ENCODE measurements at regions not wholly inside any gene's neighbourhood (a gene's known extent, or its start where the extent isn't known, plus 50 kb on each side); places are given as distances from the start of the nearest gene placed in this dataset.

- no peaks in the 10 kb centered on the region for H3K27me3 ChIP-seq
- H3K9ac ChIP-seq (ENCODE audit: low read depth in 2 of 2, low read length in 2 of 2), result no peak overlapping the region
- H3K9me3 ChIP-seq, result no peaks in the 10 kb centered on the region
- no peak overlapping the region for H3K4me3 ChIP-seq
- no peak for TF ChIP-seq CTCF (IDR thresholded peaks at IDR 0.05)
- no peak overlapping the region for H3K27ac ChIP-seq
- H3K36me3 ChIP-seq, result no peaks in the 10 kb centered on the region
- no peak for DNase-seq
- H3K4me1 ChIP-seq, result no peaks in the 10 kb centered on the region
- intact Hi-C loops (cut with DNase I), result no loop called here
Measured at GRCh38 chr14:101252443-101253214, 308.7 kb upstream of the DIO3 start.

GRCh38 chr14:101253948-101254347, 307.3 kb upstream of the DIO3 start:
- no peaks in the 10 kb centered on the region for H3K9me3 ChIP-seq
- H3K27ac ChIP-seq, result no peak overlapping the region
- no peak for DNase-seq
- no peak overlapping the region for H3K9ac ChIP-seq (ENCODE audit: low read depth in 2 of 2, low read length in 2 of 2)
- H3K4me3 ChIP-seq, result no peak overlapping the region
- H3K36me3 ChIP-seq, result no peaks in the 10 kb centered on the region
- TF ChIP-seq CTCF (IDR thresholded peaks at IDR 0.05), result no peak
- no peaks in the 10 kb centered on the region for H3K4me1 ChIP-seq
- no peaks in the 10 kb centered on the region for H3K27me3 ChIP-seq
- intact Hi-C loops (cut with DNase I), result no loop called here

GRCh38 chr14:101254805-101255764, 306.2 kb upstream of the DIO3 start:
- no peak for TF ChIP-seq CTCF (IDR thresholded peaks at IDR 0.05)
- H3K36me3 ChIP-seq, result no peaks in the 10 kb centered on the region
- no peaks in the 10 kb centered on the region for H3K27me3 ChIP-seq
- intact Hi-C loops (cut with DNase I), result no loop called here
- no peaks in the 10 kb centered on the region for H3K4me1 ChIP-seq
- no peak overlapping the region for H3K27ac ChIP-seq
- no peaks in the 10 kb centered on the region for H3K9me3 ChIP-seq
- no peak for DNase-seq
- no peak overlapping the region for H3K4me3 ChIP-seq
- H3K9ac ChIP-seq (ENCODE audit: low read depth in 2 of 2, low read length in 2 of 2), result no peak overlapping the region

- Histone ChIP-seq H3K27me3 (no peaks in the 10 kb centered on the region), H3K36me3 (no peaks in the 10 kb centered on the region), H3K27ac (no peak overlapping the region), H3K9ac (ENCODE audit: low read depth in 2 of 2, low read length in 2 of 2) (no peak overlapping the region), H3K4me3 (no peak overlapping the region), H3K4me1 (no peaks in the 10 kb centered on the region), H3K9me3 (no peaks in the 10 kb centered on the region)
- no peak for TF ChIP-seq CTCF (IDR thresholded peaks at IDR 0.05)
- intact Hi-C loops (cut with DNase I), result no loop called here
- no peak for DNase-seq
Measured at GRCh38 chr14:101255765-101256125, 305.6 kb upstream of the DIO3 start.

GRCh38 chr14:101256266-101256665, 305.0 kb upstream of the DIO3 start:
- TF ChIP-seq CTCF (IDR thresholded peaks at IDR 0.05), result no peak
- no peak for DNase-seq
- no peak overlapping the region for H3K9ac ChIP-seq (ENCODE audit: low read depth in 2 of 2, low read length in 2 of 2)
- H3K4me3 ChIP-seq, result no peak overlapping the region
- H3K9me3 ChIP-seq, result no peaks in the 10 kb centered on the region
- no peaks in the 10 kb centered on the region for H3K27me3 ChIP-seq
- no peaks in the 10 kb centered on the region for H3K36me3 ChIP-seq
- H3K4me1 ChIP-seq, result no peaks in the 10 kb centered on the region
- H3K27ac ChIP-seq, result no peak overlapping the region
- intact Hi-C loops (cut with DNase I), result no loop called here

Measured in colonic mucosa (tissue), 4 donors.